K562 (cell line): ENCODE measurements at regions not wholly inside any gene's neighbourhood (a gene's known extent, or its start where the extent isn't known, plus 50 kb on each side); places are given as distances from the start of the nearest gene placed in this dataset.

ENCODE experiments used
- ATAC-seq: fragments of 200-7000 bp; cut with Tn5 transposase; 3 replicates; pipeline ENCODE4 v1.9.1; 2020; ENCODE audit warnings: moderate library complexity
- BruUV-seq: library from RNA; stranded (reverse); fragments of 400-500 nt; replicated peaks from 2 replicates; lab custom pipeline; 2021; lab: Mats Ljungman, UMichigan
- CTCF ChIA-PET: fragments of 300-600 bp; formaldehyde crosslinking; extraction: SDS; loops from one replicate; lab custom pipeline; 2021; ENCODE audit warnings: low intra/inter-chr PET ratio; lab: Yijun Ruan, JAX
- POLR2A ChIA-PET: fragments of 300-600, 350-650 bp; sonication (Branson Sonifier 250); formaldehyde crosslinking; extraction: SDS; loops from one replicate; lab custom pipeline; 2021; ENCODE audit warnings: antibody characterized with exemption, inconsistent platforms; lab: Yijun Ruan, JAX
- DNase-seq, 4 experiments: peaks; one replicate each; pipeline versions ENCODE4 v3.0.0 to v3.0.0-alpha.2; 2011 to 2018; ENCODE audit warnings: low spot score in 3 of 4, mixed read lengths in 3 of 4; ENCODE audit errors: extremely low read depth in 1 of 4
- FAIRE-seq: peaks from 2 replicates; lab custom pipeline; 2011; peaks lifted over from hg19 to GRCh38; lab: Jason Lieb, UNC
- H2AFZ ChIP-seq: 2 replicates; pipeline ENCODE4 v1.6.0; 2011; ENCODE audit warnings: low read depth, low read length, control low read depth, inconsistent platforms
- H3K27ac ChIP-seq: fragments of 200-600 bp; 3 replicates; pipeline ENCODE4 v1.8.0; 2011; ENCODE audit warnings: low read depth, mild to moderate bottlenecking, control low read depth, inconsistent platforms, low read length, moderate library complexity, mixed read lengths; ENCODE audit errors: extremely low read depth
- H3K27me3 ChIP-seq, 2 experiments: fragments of 300-600 bp in 1 of 2; 2 replicates in 1 of 2; 3 replicates in 1 of 2; pipeline versions ENCODE4 v1.6.0 to v1.8.0; 2011; ENCODE audit warnings: inconsistent platforms in 2 of 2, low read length in 2 of 2, mild to moderate bottlenecking in 1 of 2, mixed read lengths in 1 of 2, moderate library complexity in 1 of 2; ENCODE audit not compliant: control insufficient read depth in 2 of 2, insufficient read depth in 2 of 2
- H3K36me3 ChIP-seq: fragments of 300-600 bp; 3 replicates; pipeline ENCODE4 v1.8.0; 2011; ENCODE audit warnings: mild to moderate bottlenecking, low read length, inconsistent platforms; ENCODE audit not compliant: control insufficient read depth, insufficient read depth
- H3K4me1 ChIP-seq, 2 experiments: fragments of 200-600 bp in 1 of 2; replicated peaks in 1 of 2; 2 replicates in 1 of 2; 3 replicates in 1 of 2; pipeline versions ENCODE4 v1.5.1 to v1.8.0; 2011; ENCODE audit warnings: inconsistent platforms in 2 of 2, low read length in 2 of 2, mild to moderate bottlenecking in 1 of 2, mixed read lengths in 1 of 2, moderate library complexity in 1 of 2; ENCODE audit not compliant: control insufficient read depth in 2 of 2, insufficient read depth in 2 of 2
- H3K4me2 ChIP-seq: 2 replicates; pipeline ENCODE4 v1.6.1; 2011; ENCODE audit warnings: low read length, control low read depth, inconsistent platforms, mixed read lengths; ENCODE audit not compliant: insufficient read depth
- H3K4me3 ChIP-seq: fragments of 200-600 bp; sonication (generic), shearing (Covaris generic); 2 replicates; pipeline ENCODE4 v1.5.1; 2016; ENCODE audit warnings: control low read depth, inconsistent platforms
- H3K79me2 ChIP-seq: fragments of 200-600 bp; 3 replicates; pipeline ENCODE4 v1.8.0; 2011; ENCODE audit warnings: low read length, inconsistent platforms; ENCODE audit not compliant: control insufficient read depth, insufficient read depth
- H3K9ac ChIP-seq, 2 experiments: 2 replicates each; pipeline versions ENCODE4 v1.6.0 to v1.6.1; 2011; ENCODE audit warnings: low read depth in 2 of 2, low read length in 2 of 2, control low read depth in 1 of 2, inconsistent platforms in 1 of 2, mild to moderate bottlenecking in 1 of 2, mixed read lengths in 1 of 2; ENCODE audit not compliant: insufficient read depth in 1 of 2
- H3K9me1 ChIP-seq: one replicate; pipeline ENCODE4 v1.6.0; 2011; ENCODE audit warnings: inconsistent platforms, mild to moderate bottlenecking, low read length, moderate library complexity; ENCODE audit not compliant: control insufficient read depth, insufficient read depth
- H3K9me3 ChIP-seq: replicated peaks from 2 replicates; pipeline ENCODE4 v1.5.1; 2011; ENCODE audit warnings: low read depth, low read length, inconsistent platforms; ENCODE audit not compliant: control insufficient read depth, insufficient read depth
- H4K20me1 ChIP-seq: replicated peaks from 2 replicates; pipeline ENCODE4 v1.6.1; 2011; ENCODE audit warnings: low read length, inconsistent platforms, mixed read lengths; ENCODE audit not compliant: control insufficient read depth, insufficient read depth
- ATF6 ChIP-seq: sonication (generic); formaldehyde crosslinking; IDR thresholded peaks from 2 replicates; pipeline ENCODE4 v1.4.0; 2020; ENCODE audit warnings: mild to moderate bottlenecking, missing genetic modification reagents
- BACH1 ChIP-seq: fragments of 200-800 bp; sonication (Bioruptor generic); IDR thresholded peaks from 2 replicates; pipeline ENCODE4 v1.6.1; 2016; ENCODE audit warnings: missing genetic modification characterization, missing compliant biosample characterization
- CBFA2T2 ChIP-seq: fragments of 450-650 bp; conservative IDR thresholded peaks from 2 replicates; pipeline ENCODE4 v1.6.1; 2017; ENCODE audit warnings: mild to moderate bottlenecking
- FOSL1 ChIP-seq: fragments of 200-800 bp; sonication (Bioruptor generic); conservative IDR thresholded peaks from 2 replicates; pipeline ENCODE4 v1.6.1; 2016; ENCODE audit warnings: missing genetic modification characterization, missing compliant biosample characterization
- HDAC1 ChIP-seq, 2 experiments: fragments of 450-650 bp; IDR thresholded peaks; 2 replicates each; pipeline ENCODE4 v1.6.1; 2016 to 2017; ENCODE audit warnings: inconsistent platforms in 1 of 2, mild to moderate bottlenecking in 1 of 2, moderate library complexity in 1 of 2
- HDAC2 ChIP-seq: fragments of 450-650 bp; IDR thresholded peaks from 2 replicates; pipeline ENCODE4 v1.6.1; 2016; ENCODE audit warnings: mild to moderate bottlenecking
- HNRNPH1 ChIP-seq: fragments of 200-400 bp; formaldehyde crosslinking; optimal IDR thresholded peaks from 2 replicates; pipeline ENCODE3; 2017; ENCODE audit warnings: low read depth, mild to moderate bottlenecking, low read length, moderate library complexity
- L3MBTL2 ChIP-seq: fragments of 450-650 bp; IDR thresholded peaks from 2 replicates; pipeline ENCODE4 v1.6.1; 2016; ENCODE audit warnings: mild to moderate bottlenecking, moderate library complexity
- MXI1 ChIP-seq: IDR thresholded peaks from 2 replicates; pipeline ENCODE4 v1.6.1; 2011; ENCODE audit warnings: low read depth, mild to moderate bottlenecking, improper control_type of control experiment, low read length
- MYNN ChIP-seq, 2 experiments: sonication (generic); formaldehyde crosslinking in 1 of 2; IDR thresholded peaks; 2 replicates each; pipeline versions ENCODE4 v1.5.0 to v1.6.1; 2016 to 2020; ENCODE audit warnings: antibody characterized with exemption in 1 of 2, missing genetic modification reagents in 1 of 2
- OTX1 ChIP-seq: fragments of 450-650 bp; formaldehyde crosslinking; IDR thresholded peaks from 2 replicates; pipeline ENCODE4 v1.4.0; 2022; ENCODE audit warnings: mild to moderate bottlenecking
- PML ChIP-seq: IDR thresholded peaks from 2 replicates; pipeline ENCODE4 v1.6.1; 2012; ENCODE audit warnings: low read length, inconsistent platforms
- POLR2A ChIP-seq: fragments of 450-650 bp; conservative IDR thresholded peaks from 2 replicates; pipeline ENCODE4 v1.6.1; 2016
- RBM15 ChIP-seq: fragments of 200-400 bp; formaldehyde crosslinking; IDR thresholded peaks from 2 replicates; pipeline ENCODE4 v1.6.1; 2018; ENCODE audit warnings: mild to moderate bottlenecking, low read length, moderate library complexity; ENCODE audit not compliant: insufficient read depth
- SNRNP70 ChIP-seq: fragments of 200-400 bp; formaldehyde crosslinking; optimal IDR thresholded peaks from 2 replicates; pipeline ENCODE3; 2017; ENCODE audit warnings: low read depth, low read length
- SRSF1 ChIP-seq: fragments of 200-400 bp; formaldehyde crosslinking; IDR thresholded peaks from 2 replicates; pipeline ENCODE4 v1.6.1; 2017; ENCODE audit warnings: mild to moderate bottlenecking, low read depth, low read length, moderate library complexity
- TCF7 ChIP-seq: sonication (generic); IDR thresholded peaks from 2 replicates; pipeline ENCODE4 v1.6.1; 2016; ENCODE audit warnings: antibody characterized with exemption, borderline replicate concordance
- ZNF175 ChIP-seq: fragments of 200-800 bp; sonication (Bioruptor generic); IDR thresholded peaks from 2 replicates; pipeline ENCODE4 v1.6.1; 2016; ENCODE audit warnings: low read depth, mild to moderate bottlenecking, missing genetic modification characterization, missing compliant biosample characterization
- ZNF644 ChIP-seq: fragments of 200-800 bp; sonication (Bioruptor generic); IDR thresholded peaks from 2 replicates; pipeline ENCODE4 v1.6.1; 2016; ENCODE audit warnings: low read depth, missing genetic modification characterization, missing compliant biosample characterization
- WGBS: fragments of 100-300 bp; shearing (Covaris generic); methylation state at CpG from one replicate; pipeline ENCODE4 v1.1.6; 2016; ENCODE audit warnings: low coverage, mixed read lengths; ENCODE audit not compliant: insufficient coverage; ENCODE audit errors: missing lambda C conversion rate; 5-methylcytosine and 5-hydroxymethylcytosine counted together
- in situ Hi-C: fragments of 300-500 bp; cut with MboI; formaldehyde crosslinking; loops from 4 replicates; pipeline ENCODE4 v1.15.0; 2018; ENCODE audit warnings: inconsistent platforms, mixed read lengths
- intact Hi-C: fragments of 100-400 bp; cut with micrococcal nuclease; formaldehyde crosslinking; loops from 2 replicates; pipeline ENCODE4 v1.14.2; 2022
- TF ChIP-seq, protein P1 (sequence below): fragments of 250-450 bp; sonication (Bioruptor Pico); IDR thresholded peaks from 2 replicates; pipeline ENCODE4 v1.8.0; 2022; ENCODE audit warnings: moderate library complexity, mild to moderate bottlenecking, inconsistent platforms
- TF ChIP-seq, protein P2 (sequence below): fragments of 450-650 bp; conservative IDR thresholded peaks from 2 replicates; pipeline ENCODE4 v1.6.1; 2016; ENCODE audit warnings: missing genetic modification characterization, low read depth, mild to moderate bottlenecking, missing compliant biosample characterization, moderate library complexity

GRCh38 chr1:55689800-55690199 is 474.6 kb upstream of the USP24 start (continued):
- TF ChIP-seq BACH1 (tag) (no peak), RBM15 (no peak), CBFA2T2 (no peak), MYNN (IDR thresholded peaks at IDR 0.05) (no peak), MYNN (CRISPR knock-in tag; IDR thresholded peaks at IDR 0.05) (no peak), OTX1 (no peak), HNRNPH1 (no peak), TCF7 (no peak), SRSF1 (no peak)
- TF ChIP-seq, protein P1, sequence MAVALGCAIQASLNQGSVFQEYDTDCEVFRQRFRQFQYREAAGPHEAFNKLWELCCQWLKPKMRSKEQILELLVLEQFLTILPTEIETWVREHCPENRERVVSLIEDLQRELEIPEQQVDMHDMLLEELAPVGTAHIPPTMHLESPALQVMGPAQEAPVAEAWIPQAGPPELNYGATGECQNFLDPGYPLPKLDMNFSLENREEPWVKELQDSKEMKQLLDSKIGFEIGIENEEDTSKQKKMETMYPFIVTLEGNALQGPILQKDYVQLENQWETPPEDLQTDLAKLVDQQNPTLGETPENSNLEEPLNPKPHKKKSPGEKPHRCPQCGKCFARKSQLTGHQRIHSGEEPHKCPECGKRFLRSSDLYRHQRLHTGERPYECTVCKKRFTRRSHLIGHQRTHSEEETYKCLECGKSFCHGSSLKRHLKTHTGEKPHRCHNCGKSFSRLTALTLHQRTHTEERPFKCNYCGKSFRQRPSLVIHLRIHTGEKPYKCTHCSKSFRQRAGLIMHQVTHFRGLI = no peak
- TF ChIP-seq, all 486 proteins: peak for 0

GRCh38 chr1:55685560-55685959 is 470.4 kb upstream of the USP24 start:
- no peaks in the 10 kb centered on the region for H3K79me2 ChIP-seq
- 4% methylated on average over 7 of the region's 7 CpGs for WGBS
- in situ Hi-C loops (no loop called here), intact Hi-C loops (no loop called here)
- no peak overlapping the region for H3K4me3 ChIP-seq
- no peak overlapping the region for H3K4me2 ChIP-seq
- CTCF ChIA-PET = no interaction called here
- POLR2A ChIA-PET = no interaction called here
- no peaks in the 10 kb centered on the region for H3K9me1 ChIP-seq
- DNase-seq (no peak), ATAC-seq (no peak)
- H3K27me3 ChIP-seq = no peaks in the 10 kb centered on the region
- no peaks in the 10 kb centered on the region for H3K4me1 ChIP-seq
- no peak overlapping the region for H3K27ac ChIP-seq
- no peak overlapping the region for H3K9ac ChIP-seq
- no TSS peak for BruUV-seq
- no peak overlapping the region for H2AFZ ChIP-seq
- no peak for TF ChIP-seq SNRNP70
- no peak for TF ChIP-seq HDAC2
- TF ChIP-seq FOSL1 (tag) = no peak
- TF ChIP-seq ZNF175 (CRISPR knock-in tag) = no peak
- no peak for TF ChIP-seq ATF6
- no peak for TF ChIP-seq L3MBTL2
- no peak for TF ChIP-seq MXI1
- no peak for TF ChIP-seq HDAC1 (IDR thresholded peaks at IDR 0.05)
- TF ChIP-seq ZNF644 (tag) = no peak
- no peak for TF ChIP-seq POLR2A
- TF ChIP-seq PML = no peak
- TF ChIP-seq, protein P2, sequence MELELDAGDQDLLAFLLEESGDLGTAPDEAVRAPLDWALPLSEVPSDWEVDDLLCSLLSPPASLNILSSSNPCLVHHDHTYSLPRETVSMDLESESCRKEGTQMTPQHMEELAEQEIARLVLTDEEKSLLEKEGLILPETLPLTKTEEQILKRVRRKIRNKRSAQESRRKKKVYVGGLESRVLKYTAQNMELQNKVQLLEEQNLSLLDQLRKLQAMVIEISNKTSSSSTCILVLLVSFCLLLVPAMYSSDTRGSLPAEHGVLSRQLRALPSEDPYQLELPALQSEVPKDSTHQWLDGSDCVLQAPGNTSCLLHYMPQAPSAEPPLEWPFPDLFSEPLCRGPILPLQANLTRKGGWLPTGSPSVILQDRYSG (tag) = no peak
- TF ChIP-seq, all 486 proteins: peak for 0
- Histone ChIP-seq H3K36me3 (no peaks in the 10 kb centered on the region), H3K9me3 (no peaks in the 10 kb centered on the region), H4K20me1 (no peaks in the 10 kb centered on the region)
- FAIRE-seq = no peak
